ENCODE measurements at regions not wholly inside any gene's neighbourhood (a gene's known extent, or its start where the extent isn't known, plus 50 kb on each side); places are given as distances from the start of the nearest gene placed in this dataset.

DNA sequence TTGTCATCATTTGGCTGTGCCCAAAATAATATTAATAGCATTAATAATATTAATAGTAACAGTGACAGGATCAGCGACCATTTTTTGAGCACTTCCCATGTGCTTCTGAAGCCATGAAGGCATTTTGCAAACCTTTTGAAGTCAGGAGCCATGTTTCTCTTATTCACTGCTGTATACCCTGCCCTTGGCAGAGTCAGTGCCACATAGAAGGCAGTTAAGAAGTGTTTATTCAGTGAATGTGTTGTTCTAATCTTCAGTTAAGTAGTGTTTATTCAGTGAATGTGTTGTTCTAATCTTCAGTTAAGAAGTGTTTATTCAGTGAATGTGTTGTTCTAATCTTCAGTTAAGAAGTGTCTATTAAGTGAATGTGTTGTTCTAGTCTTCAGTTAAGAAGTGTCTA, 319.7 kb upstream of the NAV3 start:
- no peak for ATAC-seq
- Histone ChIP-seq H3K4me3 (no peak overlapping the region), H3K4me1 (no peaks in the 10 kb centered on the region), H3K27ac (no peak overlapping the region), H3K36me3 (replicated peaks in 1 of 2; ENCODE audit: insufficient read depth in 1 of 2, low read depth in 2 of 2) (no peaks in the 10 kb centered on the region), H3K9me3 (no peaks in the 10 kb centered on the region), H3K27me3 (no peaks in the 10 kb centered on the region)
- no peak for DNase-seq
- TF ChIP-seq, protein P1, sequence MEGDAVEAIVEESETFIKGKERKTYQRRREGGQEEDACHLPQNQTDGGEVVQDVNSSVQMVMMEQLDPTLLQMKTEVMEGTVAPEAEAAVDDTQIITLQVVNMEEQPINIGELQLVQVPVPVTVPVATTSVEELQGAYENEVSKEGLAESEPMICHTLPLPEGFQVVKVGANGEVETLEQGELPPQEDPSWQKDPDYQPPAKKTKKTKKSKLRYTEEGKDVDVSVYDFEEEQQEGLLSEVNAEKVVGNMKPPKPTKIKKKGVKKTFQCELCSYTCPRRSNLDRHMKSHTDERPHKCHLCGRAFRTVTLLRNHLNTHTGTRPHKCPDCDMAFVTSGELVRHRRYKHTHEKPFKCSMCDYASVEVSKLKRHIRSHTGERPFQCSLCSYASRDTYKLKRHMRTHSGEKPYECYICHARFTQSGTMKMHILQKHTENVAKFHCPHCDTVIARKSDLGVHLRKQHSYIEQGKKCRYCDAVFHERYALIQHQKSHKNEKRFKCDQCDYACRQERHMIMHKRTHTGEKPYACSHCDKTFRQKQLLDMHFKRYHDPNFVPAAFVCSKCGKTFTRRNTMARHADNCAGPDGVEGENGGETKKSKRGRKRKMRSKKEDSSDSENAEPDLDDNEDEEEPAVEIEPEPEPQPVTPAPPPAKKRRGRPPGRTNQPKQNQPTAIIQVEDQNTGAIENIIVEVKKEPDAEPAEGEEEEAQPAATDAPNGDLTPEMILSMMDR (IDR thresholded peaks at IDR 0.05): no peak
- TF ChIP-seq POLR2A (IDR thresholded peaks at IDR 0.05): no peak
- intact Hi-C loops (cut with DNase I): no loop called here
- WGBS, 2 donors: 67 to 83% methylated on average over 1 of the region's 1 CpG

DNA sequence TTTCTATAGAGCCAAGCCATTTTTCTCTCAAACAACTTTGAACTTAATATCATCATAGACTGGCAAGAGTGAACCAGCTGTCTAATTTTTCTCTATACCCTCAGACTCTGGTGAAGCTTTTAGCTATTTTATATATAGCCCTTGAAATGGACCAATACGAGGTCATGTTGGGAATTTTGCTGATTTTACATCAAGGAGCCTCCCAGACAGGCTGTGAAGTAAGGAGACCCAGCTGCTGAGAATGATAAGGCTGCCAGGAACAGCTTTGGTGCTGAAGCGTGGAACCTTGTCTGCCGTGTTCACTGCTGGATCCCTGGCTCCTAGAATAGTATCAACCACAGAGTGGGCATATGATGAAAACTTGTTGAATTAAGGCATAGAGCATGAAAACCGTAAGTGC, 326.2 kb upstream of the NAV3 start:
- Histone ChIP-seq H3K9me3 (no peaks in the 10 kb centered on the region), H3K4me1 (no peaks in the 10 kb centered on the region), H3K27me3 (no peaks in the 10 kb centered on the region), H3K36me3 (replicated peaks in 1 of 2; ENCODE audit: insufficient read depth in 1 of 2, low read depth in 2 of 2) (no peaks in the 10 kb centered on the region), H3K27ac (no peak overlapping the region), H3K4me3 (no peak overlapping the region)
- intact Hi-C loops (cut with DNase I): no loop called here
- WGBS, 2 donors: 75 to 79% methylated on average over 4 of the region's 4 CpGs
- TF ChIP-seq, protein P1 (IDR thresholded peaks at IDR 0.05): no peak
- TF ChIP-seq POLR2A (IDR thresholded peaks at IDR 0.05): no peak
- DNase-seq (no peak), ATAC-seq (no peak)

DNA sequence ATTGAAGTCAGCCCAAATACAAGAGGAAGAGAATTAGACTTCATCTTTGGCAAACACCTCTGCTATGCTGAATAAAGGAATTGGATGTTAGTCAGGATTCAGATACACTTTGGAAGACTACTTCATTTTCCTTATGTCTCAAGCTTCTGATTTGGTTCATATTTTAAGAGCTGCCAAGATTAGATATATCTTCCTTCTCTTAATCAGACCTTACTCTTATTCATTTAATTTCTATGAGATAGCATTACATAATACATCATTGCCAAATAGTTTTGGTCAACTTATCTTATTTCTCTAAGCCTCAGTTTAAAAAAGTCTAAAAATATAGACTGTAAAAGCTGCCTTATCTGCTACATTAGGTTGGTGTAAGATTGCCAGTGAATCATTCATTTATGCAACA, 330.6 kb upstream of the NAV3 start:
- DNase-seq (no peak), ATAC-seq (no peak)
- Histone ChIP-seq H3K4me3 (no peak overlapping the region), H3K36me3 (replicated peaks in 1 of 2; ENCODE audit: insufficient read depth in 1 of 2, low read depth in 2 of 2) (no peaks in the 10 kb centered on the region), H3K9me3 (no peaks in the 10 kb centered on the region), H3K27ac (no peak overlapping the region), H3K4me1 (no peaks in the 10 kb centered on the region), H3K27me3 (no peaks in the 10 kb centered on the region)
- no peak for TF ChIP-seq POLR2A (IDR thresholded peaks at IDR 0.05)
- TF ChIP-seq, protein P1 (IDR thresholded peaks at IDR 0.05): no peak
- intact Hi-C loops (cut with DNase I): no loop called here

DNA sequence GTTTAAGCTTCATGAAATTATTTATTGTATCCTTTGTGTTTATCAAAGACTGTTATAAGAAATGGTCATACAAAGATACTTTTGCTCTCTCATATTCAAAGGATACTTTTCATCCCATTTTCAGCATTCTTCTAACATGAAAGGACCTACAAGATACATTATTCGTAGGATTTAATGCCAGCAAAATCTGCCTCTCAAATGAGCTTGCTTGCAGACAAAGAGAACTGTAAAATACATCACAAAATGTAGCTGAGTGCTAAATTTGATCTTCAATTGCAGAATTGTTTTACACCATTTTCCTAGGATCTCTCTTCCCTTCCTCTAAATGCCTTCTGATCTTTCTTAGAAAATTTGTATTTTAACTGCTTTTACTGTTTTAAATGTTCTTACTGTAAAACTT, 333.0 kb upstream of the NAV3 start:
- intact Hi-C loops (cut with DNase I): no loop called here
- no peak for TF ChIP-seq POLR2A (IDR thresholded peaks at IDR 0.05)
- TF ChIP-seq, protein P1 (IDR thresholded peaks at IDR 0.05): no peak
- Histone ChIP-seq H3K36me3 (replicated peaks in 1 of 2; ENCODE audit: insufficient read depth in 1 of 2, low read depth in 2 of 2) (no peaks in the 10 kb centered on the region), H3K27ac (no peak overlapping the region), H3K4me1 (no peaks in the 10 kb centered on the region), H3K4me3 (no peak overlapping the region), H3K9me3 (no peaks in the 10 kb centered on the region), H3K27me3 (no peaks in the 10 kb centered on the region)
- DNase-seq: no peak
- ATAC-seq: no peak
- 52 to 66% methylated on average over 1 of the region's 1 CpG for WGBS, 2 donors

DNA sequence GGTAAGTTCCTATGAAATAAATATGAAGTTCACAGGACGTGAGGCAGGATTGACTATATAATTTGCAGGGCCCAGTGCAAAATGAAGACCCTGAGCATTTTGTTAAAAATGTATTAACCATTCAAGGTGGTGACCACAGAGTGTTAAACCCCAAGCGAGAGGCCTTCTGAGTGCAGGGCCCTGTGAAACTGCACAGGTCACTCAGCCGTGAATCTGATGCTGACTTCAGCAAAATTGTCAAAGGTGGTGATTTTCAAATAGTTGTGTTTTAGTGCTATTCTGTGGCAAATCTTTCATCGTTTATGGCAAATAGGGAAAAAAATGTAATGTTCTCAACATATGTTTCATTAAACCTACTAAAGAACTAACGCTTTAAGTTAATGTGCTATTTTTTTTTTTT, 334.0 kb upstream of the NAV3 start:
- intact Hi-C loops (cut with DNase I): no loop called here
- no peaks in the 10 kb centered on the region for H3K36me3 ChIP-seq (replicated peaks in 1 of 2; ENCODE audit: insufficient read depth in 1 of 2, low read depth in 2 of 2)
- no peak for ATAC-seq
- WGBS, 2 donors: 78 to 81% methylated on average over 5 of the region's 5 CpGs
- DNase-seq: no peak
- TF ChIP-seq POLR2A (IDR thresholded peaks at IDR 0.05): no peak
- TF ChIP-seq, protein P1 (IDR thresholded peaks at IDR 0.05): no peak
- no peaks in the 10 kb centered on the region for H3K27me3 ChIP-seq
- no peaks in the 10 kb centered on the region for H3K4me1 ChIP-seq
- no peak overlapping the region for H3K4me3 ChIP-seq
- H3K9me3 ChIP-seq: no peaks in the 10 kb centered on the region
- H3K27ac ChIP-seq: no peak overlapping the region
